Kidney tubule cell (primary cell): ENCODE measurements at regions not wholly inside any gene's neighbourhood (a gene's known extent, or its start where the extent isn't known, plus 50 kb on each side); places are given as distances from the start of the nearest gene placed in this dataset.
A peak's percentile ranks its signal among the peaks of the same experiment; 100 is the strongest.
"Not testable (repeated sequence)": the region's sequence is repeated elsewhere in the genome, so short reads cannot be mapped to it uniquely, and the experiment has no call there.

Experiments
- DNase-seq: peaks from one replicate; pipeline ENCODE4 v3.0.0-alpha.2; 2018; ENCODE audit warnings: low spot score

- peak; percentile 42 for DNase-seq
Measured at GRCh38 chr12:67456431-67456901, 187.3 kb downstream of the CAND1 start.

DNA sequence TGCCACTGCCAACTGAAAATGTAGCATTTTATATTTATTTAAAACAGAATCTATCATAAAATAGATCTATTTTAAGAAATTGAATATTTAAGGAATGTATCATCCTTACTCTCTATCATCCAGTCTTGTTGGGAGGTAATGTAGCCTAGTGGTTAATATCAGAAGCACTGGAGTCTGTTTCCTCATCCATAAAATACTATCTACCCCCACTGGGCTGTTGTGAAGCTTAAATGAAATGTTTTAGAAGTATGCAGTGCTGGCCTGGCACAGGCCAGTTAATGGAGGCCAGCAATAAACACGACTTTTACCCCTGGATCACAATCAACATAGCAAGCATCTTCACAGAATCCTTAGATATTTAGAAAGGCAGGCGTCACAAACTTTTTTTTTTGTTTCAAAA lies 188.0 kb downstream of the CAND1 start:
- DNase-seq, result no peak

DNA sequence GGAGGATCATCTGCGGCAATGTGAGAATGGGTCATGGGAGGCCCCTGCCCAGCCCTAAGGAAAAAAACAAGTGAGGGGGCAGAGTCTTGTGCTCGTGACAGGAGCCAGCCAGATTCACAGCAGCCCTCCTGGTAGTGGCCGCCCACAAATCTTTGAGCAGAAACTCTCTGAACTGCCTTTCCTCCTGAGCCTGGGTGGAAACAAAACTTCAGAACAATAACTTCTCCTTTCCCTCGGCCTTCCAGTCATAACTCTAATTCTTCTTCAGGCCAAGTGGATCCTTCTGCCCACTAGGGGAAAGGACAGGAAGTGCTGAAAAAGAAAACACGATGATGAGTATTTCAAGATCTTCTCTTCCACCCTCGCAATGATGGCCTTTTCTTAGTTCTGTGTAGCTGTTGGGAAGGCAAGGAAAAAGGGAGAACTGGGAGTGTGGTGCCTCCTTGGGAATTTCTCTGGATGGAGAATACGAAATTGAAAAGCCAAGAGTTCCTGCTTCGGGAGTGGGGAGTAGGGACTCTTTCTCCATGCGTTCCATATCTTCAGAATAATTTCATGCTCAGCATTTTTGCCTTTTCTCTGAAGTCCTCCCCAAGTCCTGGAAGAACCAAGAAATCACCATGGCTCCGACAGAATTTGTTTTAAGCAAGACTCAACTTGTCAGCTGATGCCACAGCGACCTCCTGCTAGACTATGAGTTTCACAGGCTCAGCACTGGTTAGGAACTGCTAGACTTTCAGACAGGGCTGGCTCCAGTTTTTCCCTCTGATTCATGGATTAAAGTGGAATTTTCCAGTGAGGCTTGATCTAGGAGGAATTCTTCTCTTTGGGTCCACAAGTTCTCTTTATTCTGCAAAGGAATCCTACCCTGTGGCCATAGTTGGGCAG lies 188.9 kb downstream of the CAND1 start:
- no peak for DNase-seq

- DNase-seq, result no peak
Measured at GRCh38 chr12:67459173-67459572, 189.4 kb upstream of the DYRK2 start.

DNA sequence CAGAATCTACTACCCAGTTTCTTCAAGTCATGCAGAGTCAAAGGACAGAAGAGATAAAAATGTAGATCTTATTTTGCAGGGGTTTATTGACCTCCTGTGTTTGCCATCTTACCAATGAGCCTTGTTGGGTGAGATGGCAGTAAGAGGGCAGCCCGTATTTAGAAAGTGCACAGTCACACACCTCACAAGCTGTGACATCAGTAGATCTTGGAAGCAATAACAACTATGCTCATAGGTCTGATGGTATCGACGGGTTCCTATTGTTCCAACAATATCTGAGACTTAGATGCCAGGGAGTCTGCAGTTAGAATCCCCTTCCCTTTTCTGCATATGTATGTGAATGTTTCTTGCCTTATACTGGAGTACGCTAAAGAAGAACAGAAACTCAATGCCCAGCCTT lies 189.0 kb upstream of the DYRK2 start:
- no peak for DNase-seq

- no peak for DNase-seq
Measured at GRCh38 chr12:67460388-67460787, 188.2 kb upstream of the DYRK2 start.

DNA sequence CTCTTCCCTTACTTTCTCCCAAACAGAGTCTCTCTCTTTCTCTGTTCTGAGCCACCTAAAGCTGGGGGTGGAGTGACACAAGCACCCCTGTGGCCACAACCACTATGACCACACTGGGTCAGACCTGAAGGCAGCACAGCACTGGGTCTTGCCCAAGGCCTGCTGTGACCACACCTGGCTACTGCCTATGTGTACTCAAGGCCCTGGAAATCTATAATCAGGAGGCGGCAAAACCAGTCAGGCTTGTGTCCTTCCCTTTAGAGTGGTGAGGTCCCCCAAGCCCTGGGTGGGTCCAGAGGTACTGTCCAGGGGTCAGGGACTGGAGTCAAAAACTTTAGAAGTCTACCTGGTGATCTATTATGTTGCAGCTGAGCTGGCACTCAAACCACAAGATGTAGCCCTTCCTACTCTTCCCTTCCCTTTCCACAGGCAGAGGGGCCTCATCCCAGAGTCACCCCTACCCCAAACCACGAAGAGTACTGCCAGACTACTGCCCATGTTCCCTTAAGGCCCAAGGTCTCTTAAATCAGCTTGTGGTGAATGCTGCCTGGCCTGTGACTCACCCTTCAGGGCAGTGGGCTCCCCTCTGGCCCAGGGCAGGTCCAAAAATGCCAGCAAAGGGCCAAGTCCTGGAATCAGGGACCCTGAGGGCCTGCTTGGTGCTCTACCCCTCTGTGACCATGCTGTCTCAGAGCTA lies 179.8 kb upstream of the DYRK2 start:
- DNase-seq, result peak; percentile 11

DNA sequence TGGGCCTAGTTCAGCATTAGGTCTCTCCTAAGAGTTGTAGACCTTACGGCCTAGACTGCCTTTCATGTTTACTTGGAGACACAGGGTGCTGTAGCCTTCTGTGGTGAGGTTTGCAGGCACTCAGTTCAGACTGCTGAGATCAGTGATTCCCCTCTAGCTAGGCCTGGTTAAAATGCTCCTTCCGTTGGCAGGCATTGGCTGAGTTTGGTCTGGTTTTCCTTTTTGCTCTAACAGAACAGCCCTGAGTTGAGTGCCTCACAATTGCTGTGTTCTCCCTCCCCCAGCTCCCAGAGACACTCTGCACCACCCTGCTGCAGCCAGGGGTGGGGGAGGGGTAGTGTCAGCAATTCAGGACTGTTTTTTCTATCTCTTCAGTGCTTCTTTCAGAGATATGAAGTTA lies 178.9 kb upstream of the DYRK2 start:
- no peak for DNase-seq

DNA sequence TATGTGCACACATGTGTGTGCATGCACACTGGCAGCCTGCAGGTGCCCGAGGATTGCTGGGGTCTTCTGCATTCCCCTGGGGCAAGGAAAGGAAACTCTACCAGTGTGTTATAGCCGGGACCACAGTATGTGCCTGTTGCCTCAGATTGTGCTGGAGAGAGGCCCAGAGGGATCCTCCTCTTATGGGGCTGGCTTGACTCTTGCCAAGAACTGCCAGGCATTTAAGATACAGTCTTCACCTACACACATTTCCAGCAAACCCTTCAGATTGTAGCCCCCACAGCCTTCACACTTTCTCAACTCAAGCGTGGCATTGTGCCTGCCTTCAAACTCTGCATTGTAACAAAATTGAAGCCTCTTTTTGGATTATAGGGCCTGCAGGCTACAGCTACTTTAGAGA lies 176.7 kb upstream of the DYRK2 start:
- no peak for DNase-seq

- no peak for DNase-seq
Measured at GRCh38 chr12:67472539-67472938, 176.0 kb upstream of the DYRK2 start.

GRCh38 chr12:67474934-67475620 lies 173.5 kb upstream of the DYRK2 start:
- no peak for DNase-seq

DNA sequence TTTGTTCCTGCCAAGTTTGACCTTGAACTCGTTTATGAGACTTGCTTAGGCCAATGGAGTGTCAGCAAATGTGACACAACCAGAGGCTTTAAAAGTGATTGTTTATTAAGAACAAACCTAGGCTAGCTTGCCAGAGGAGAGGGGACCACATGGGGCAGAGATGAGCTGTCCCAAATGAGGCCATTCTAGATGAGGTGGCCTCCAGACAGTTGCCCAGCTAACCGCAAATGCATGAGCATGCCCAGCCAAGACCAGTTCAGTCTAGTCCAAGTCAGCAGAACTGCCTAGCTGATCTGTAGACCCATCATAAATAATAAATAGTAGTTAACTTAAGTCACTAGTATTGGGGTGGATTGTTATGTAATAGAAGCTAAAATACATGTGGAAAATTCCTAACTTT lies 172.8 kb upstream of the DYRK2 start:
- peak; percentile 34 for DNase-seq

DNA sequence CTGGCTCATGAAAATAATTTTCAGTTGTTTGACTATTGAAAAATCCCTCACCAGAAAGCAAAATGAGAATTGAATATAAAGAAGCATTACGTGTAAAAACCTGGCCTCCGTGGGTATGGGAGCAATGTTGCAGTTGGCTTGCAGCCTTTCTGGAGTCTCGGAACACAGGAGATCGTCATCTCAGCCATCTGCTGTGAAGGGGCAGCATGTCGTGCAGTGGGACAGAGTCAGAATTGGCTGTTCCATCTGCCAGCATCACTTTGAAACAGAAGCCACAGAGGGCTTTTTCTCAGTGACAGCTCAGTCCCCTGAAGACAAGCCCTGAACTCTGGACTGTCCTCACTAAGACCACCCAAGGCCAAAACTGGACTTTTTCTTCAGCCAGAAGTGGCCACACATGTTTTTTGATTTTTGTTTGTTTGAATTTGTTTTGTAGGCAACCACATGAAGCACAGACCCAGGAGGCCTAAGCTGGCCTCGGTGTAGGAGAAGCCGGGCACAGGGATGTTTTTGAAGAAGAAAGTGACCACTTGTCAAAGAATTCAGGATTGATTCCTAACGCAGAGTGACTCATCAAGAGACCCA lies 170.8 kb upstream of the DYRK2 start:
- no peak for DNase-seq

GRCh38 chr12:67482751-67483661 lies 165.5 kb upstream of the DYRK2 start:
- peak; percentile 71 for DNase-seq

GRCh38 chr12:67483871-67484554 lies 164.5 kb upstream of the DYRK2 start:
- DNase-seq, result peak; percentile 16

DNA sequence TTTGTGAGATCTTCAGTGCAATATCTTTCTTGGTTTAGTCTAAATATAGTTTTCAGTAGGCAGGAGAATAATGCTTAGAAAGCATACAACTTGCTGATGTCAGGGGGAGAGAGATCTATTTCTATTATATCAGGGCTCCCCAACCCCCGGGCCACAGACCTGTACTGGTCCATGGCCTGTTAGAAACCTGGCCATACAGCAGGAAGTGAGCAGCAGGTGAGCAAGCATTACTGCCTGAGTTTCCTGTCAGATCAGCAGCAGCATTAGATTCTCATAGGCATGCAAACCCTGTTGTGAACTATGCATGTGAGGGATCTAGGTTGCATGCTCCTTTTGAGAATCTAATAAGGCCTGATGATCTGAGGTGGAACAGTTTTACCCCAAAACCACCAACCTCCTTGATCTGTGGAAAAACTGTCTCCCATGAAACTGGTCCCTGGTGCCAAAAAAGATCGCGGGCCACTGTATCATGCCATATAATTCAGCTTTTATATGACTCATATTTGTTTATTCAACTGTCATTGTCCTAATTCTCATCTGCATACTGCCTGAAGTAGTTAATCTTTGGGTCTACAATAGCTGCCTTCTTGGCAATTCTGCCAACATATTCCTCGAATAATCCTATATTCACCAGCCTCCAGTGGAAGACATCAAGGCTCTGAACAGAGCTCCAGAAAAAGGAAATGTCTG lies 163.6 kb upstream of the DYRK2 start:
- peak; percentile 9 for DNase-seq

- DNase-seq, result no peak
Measured at GRCh38 chr12:67486671-67487070, 161.9 kb upstream of the DYRK2 start.

DNA sequence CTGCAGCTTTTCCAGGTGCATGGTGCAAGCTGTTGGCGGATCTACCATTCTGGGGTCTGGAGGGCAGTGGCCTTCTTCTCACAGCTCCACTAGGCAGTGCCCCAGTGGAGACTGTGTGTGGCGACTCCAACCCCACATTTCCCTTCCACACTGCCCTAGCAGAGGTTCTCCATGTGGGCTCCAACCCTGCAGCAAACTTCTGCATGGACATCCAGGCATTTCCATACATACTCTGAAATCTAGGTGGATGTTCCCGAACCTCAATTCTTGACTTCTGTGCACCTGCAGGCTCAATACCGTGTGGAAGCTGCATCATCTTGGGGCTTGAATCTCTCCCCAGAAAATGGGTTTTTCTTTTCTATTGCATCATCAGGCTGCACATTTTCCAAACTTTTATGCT lies 160.2 kb upstream of the DYRK2 start:
- not testable (repeated sequence) for DNase-seq

- no peak for DNase-seq
Measured at GRCh38 chr12:67489007-67489406, 159.5 kb upstream of the DYRK2 start.

- DNase-seq, result no peak
Measured at GRCh38 chr12:67496581-67496980, 152.0 kb upstream of the DYRK2 start.
